Keratinocyte (primary cell): ENCODE measurements at regions not wholly inside any gene's neighbourhood (a gene's known extent, or its start where the extent isn't known, plus 50 kb on each side); places are given as distances from the start of the nearest gene placed in this dataset.

Experiments
- DNase-seq: peaks from one replicate; pipeline ENCODE4 v3.0.0-alpha.2; 2011; ENCODE audit warnings: low read depth, missing footprints, low spot score
- FAIRE-seq: peaks from 2 replicates; lab custom pipeline; 2011; peaks lifted over from hg19 to GRCh38; lab: Jason Lieb, UNC
- H2AFZ ChIP-seq: 2 replicates; pipeline ENCODE4 v1.6.0; 2012; ENCODE audit warnings: low read length, control low read depth, inconsistent platforms; ENCODE audit not compliant: control insufficient read depth
- H3K27ac ChIP-seq: 2 replicates; pipeline ENCODE4 v1.5.1; 2011; ENCODE audit warnings: low read length; ENCODE audit not compliant: control insufficient read depth, insufficient read depth
- H3K27me3 ChIP-seq: 3 replicates; pipeline ENCODE4 v1.6.0; 2011; ENCODE audit warnings: low read length; ENCODE audit not compliant: control insufficient read depth, insufficient read depth; ENCODE audit errors: extremely low read depth
- H3K36me3 ChIP-seq, 2 experiments: 2 replicates in 1 of 2; 3 replicates in 1 of 2; pipeline ENCODE4 v1.5.1; 2011; ENCODE audit warnings: low read length in 2 of 2, mild to moderate bottlenecking in 1 of 2; ENCODE audit not compliant: control insufficient read depth in 2 of 2, insufficient read depth in 2 of 2; ENCODE audit errors: extremely low read depth in 1 of 2
- H3K4me1 ChIP-seq: 3 replicates; pipeline ENCODE4 v1.5.1; 2011; ENCODE audit warnings: low read length; ENCODE audit not compliant: control insufficient read depth, insufficient read depth; ENCODE audit errors: extremely low read depth
- H3K4me2 ChIP-seq: 3 replicates; pipeline ENCODE4 v1.6.0; 2011; ENCODE audit warnings: low read depth, low read length; ENCODE audit not compliant: control insufficient read depth, insufficient read depth; ENCODE audit errors: extremely low read depth
- H3K4me3 ChIP-seq, 3 experiments: fragments of 200-600 bp in 1 of 3; sonication (generic) in 1 of 3; 2 replicates in 2 of 3; 3 replicates in 1 of 3; pipeline ENCODE4 v1.5.1; 2011 to 2016; ENCODE audit warnings: low read length in 3 of 3, mild to moderate bottlenecking in 3 of 3, control low read depth in 2 of 3, inconsistent platforms in 1 of 3, low read depth in 1 of 3, mixed read lengths in 1 of 3, mixed run types in 1 of 3, moderate library complexity in 1 of 3; ENCODE audit not compliant: control insufficient read depth in 2 of 3, insufficient read depth in 2 of 3; ENCODE audit errors: extremely low read depth in 1 of 3
- H3K79me2 ChIP-seq: 2 replicates; pipeline ENCODE4 v1.6.0; 2012; ENCODE audit warnings: low read length; ENCODE audit not compliant: control insufficient read depth, insufficient read depth
- H3K9ac ChIP-seq: 3 replicates; pipeline ENCODE4 v1.6.0; 2011; ENCODE audit warnings: low read length; ENCODE audit not compliant: control insufficient read depth, insufficient read depth; ENCODE audit errors: extremely low read depth
- H3K9me1 ChIP-seq: 3 replicates; pipeline ENCODE4 v1.6.0; 2011; ENCODE audit warnings: low read length; ENCODE audit not compliant: control insufficient read depth, insufficient read depth; ENCODE audit errors: extremely low read depth
- H3K9me3 ChIP-seq: 2 replicates; pipeline ENCODE4 v1.5.1; 2012; ENCODE audit warnings: low read depth, low read length; ENCODE audit not compliant: control insufficient read depth
- H4K20me1 ChIP-seq: 3 replicates; pipeline ENCODE4 v1.6.0; 2011; ENCODE audit warnings: low read length; ENCODE audit not compliant: control insufficient read depth, insufficient read depth; ENCODE audit errors: extremely low read depth
- CTCF ChIP-seq, 3 experiments: IDR thresholded peaks in 1 of 3; conservative IDR thresholded peaks in 1 of 3; optimal IDR thresholded peaks in 1 of 3; 2 replicates in 2 of 3; 3 replicates in 1 of 3; pipeline versions ENCODE3 to v1.5.1; 2011; ENCODE audit warnings: low read length in 3 of 3, mild to moderate bottlenecking in 3 of 3, moderate library complexity in 2 of 3, control low read depth in 1 of 3, inconsistent platforms in 1 of 3; ENCODE audit not compliant: insufficient read depth in 2 of 3; ENCODE audit errors: extremely low read depth in 1 of 3
- EZH2 ChIP-seq: IDR thresholded peaks from one replicate; pipeline ENCODE4 v1.6.1; 2012; ENCODE audit warnings: inconsistent platforms, mild to moderate bottlenecking, low read length, moderate library complexity
- dilution Hi-C: fragments of 300-500 bp; cut with MboI; formaldehyde crosslinking; loops from one replicate; pipeline ENCODE4 v1.7.0; 2020; ENCODE audit warnings: low sequenced_read_pairs; ENCODE audit not compliant: extremely low pct_ligation_motif_present

- Histone ChIP-seq H3K4me1 (peaks cover 15% of the 10 kb centered on the region), H3K4me2 (no peak overlapping the region), H3K36me3 (no peaks in the 10 kb centered on the region), H3K27me3 (no peaks in the 10 kb centered on the region), H3K9ac (no peak overlapping the region), H3K9me3 (peaks cover 4% of the 10 kb centered on the region), H3K79me2 (no peaks in the 10 kb centered on the region), H3K4me3 (no peak overlapping the region), H3K27ac (no peak overlapping the region), H4K20me1 (no peaks in the 10 kb centered on the region), H2AFZ (no peak overlapping the region), H3K9me1 (no peaks in the 10 kb centered on the region)
- TF ChIP-seq CTCF (optimal IDR thresholded peaks at IDR 0.05 in 1 of 3, IDR thresholded peaks at IDR 0.05 in 1 of 3, conservative IDR thresholded peaks at IDR 0.05 in 1 of 3; ENCODE audit: extremely low read depth in 1 of 3, insufficient read depth in 2 of 3, low read length in 3 of 3) (no peak), EZH2 (no peak)
- DNase-seq (no peak), FAIRE-seq (no peak)
- dilution Hi-C loops = no loop called here
These were observed 1113.1 kb upstream of the CITED2 start for GRCh38 chr6:140487586-140487985.

- Histone ChIP-seq H3K36me3 (no peaks in the 10 kb centered on the region), H3K9ac (no peak overlapping the region), H3K27me3 (no peaks in the 10 kb centered on the region), H3K79me2 (no peaks in the 10 kb centered on the region), H3K4me2 (no peak overlapping the region), H4K20me1 (no peaks in the 10 kb centered on the region), H3K27ac (no peak overlapping the region), H2AFZ (no peak overlapping the region), H3K4me3 (no peak overlapping the region), H3K4me1 (peaks cover 15% of the 10 kb centered on the region), H3K9me1 (no peaks in the 10 kb centered on the region), H3K9me3 (peaks cover 4% of the 10 kb centered on the region)
- no peak for TF ChIP-seq CTCF (optimal IDR thresholded peaks at IDR 0.05 in 1 of 3, IDR thresholded peaks at IDR 0.05 in 1 of 3, conservative IDR thresholded peaks at IDR 0.05 in 1 of 3; ENCODE audit: extremely low read depth in 1 of 3, insufficient read depth in 2 of 3, low read length in 3 of 3)
- TF ChIP-seq EZH2 = no peak
- dilution Hi-C loops = no loop called here
- FAIRE-seq = peak; percentile 51
- DNase-seq = no peak
These were observed 1112.3 kb upstream of the CITED2 start for GRCh38 chr6:140486450-140487361.
